Coronary artery (tissue), 2 donors: ENCODE measurements at regions not wholly inside any gene's neighbourhood (a gene's known extent, or its start where the extent isn't known, plus 50 kb on each side); places are given as distances from the start of the nearest gene placed in this dataset.

Experiments used
- DNase-seq: peaks from one replicate; pipeline ENCODE4 v3.0.0-alpha.2; 2017; ENCODE audit warnings: low spot score
- H3K27ac ChIP-seq, 2 donors: fragments of 200-600 bp; sonication (generic); one replicate each; pipeline ENCODE4 v1.5.1; 2016 to 2019
- H3K4me3 ChIP-seq: fragments of 200-600 bp; sonication (generic); 2 replicates; pipeline ENCODE4 v1.5.1; 2016; ENCODE audit warnings: mild to moderate bottlenecking, moderate library complexity
- TF ChIP-seq, protein P1 (sequence below): fragments of 200-600 bp; sonication (generic); IDR thresholded peaks from one replicate; pipeline ENCODE4 v1.5.1; 2019; ENCODE audit warnings: antibody characterized with exemption

DNA sequence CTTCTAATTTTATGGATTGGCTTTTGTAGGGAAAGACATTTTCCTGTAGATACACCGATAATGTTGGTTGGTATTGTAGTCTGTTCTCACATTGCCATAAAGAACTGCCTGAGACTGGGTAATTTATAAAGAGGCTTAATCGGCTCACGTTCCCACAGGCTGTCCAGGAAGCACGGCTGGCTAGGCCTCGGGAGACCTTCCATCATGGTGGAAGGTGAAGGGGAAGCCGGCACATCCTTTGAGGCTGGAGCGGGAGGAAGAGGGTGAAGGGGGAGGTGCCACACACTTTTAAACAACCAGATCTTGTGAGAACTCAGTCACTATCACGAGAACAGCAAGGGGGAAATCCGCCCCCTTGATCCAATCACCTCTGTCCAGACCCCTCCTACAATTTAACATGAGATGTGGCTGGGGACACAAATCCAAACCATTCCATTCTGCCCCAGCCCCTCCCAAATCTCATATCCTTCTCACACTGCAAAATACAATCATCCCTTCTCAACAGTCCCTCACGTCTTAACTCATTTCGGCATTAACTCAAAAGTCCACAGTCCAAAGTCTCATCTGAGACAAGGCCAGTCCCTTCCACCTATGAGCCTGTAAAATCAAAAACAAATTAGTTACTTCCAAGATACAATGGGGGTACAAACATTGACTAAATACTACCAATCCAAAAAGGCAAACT lies 66.7 kb upstream of the EIF5 start:
- no peak overlapping the region for H3K27ac ChIP-seq
- H3K4me3 ChIP-seq, result no peak overlapping the region
- TF ChIP-seq, protein P1, sequence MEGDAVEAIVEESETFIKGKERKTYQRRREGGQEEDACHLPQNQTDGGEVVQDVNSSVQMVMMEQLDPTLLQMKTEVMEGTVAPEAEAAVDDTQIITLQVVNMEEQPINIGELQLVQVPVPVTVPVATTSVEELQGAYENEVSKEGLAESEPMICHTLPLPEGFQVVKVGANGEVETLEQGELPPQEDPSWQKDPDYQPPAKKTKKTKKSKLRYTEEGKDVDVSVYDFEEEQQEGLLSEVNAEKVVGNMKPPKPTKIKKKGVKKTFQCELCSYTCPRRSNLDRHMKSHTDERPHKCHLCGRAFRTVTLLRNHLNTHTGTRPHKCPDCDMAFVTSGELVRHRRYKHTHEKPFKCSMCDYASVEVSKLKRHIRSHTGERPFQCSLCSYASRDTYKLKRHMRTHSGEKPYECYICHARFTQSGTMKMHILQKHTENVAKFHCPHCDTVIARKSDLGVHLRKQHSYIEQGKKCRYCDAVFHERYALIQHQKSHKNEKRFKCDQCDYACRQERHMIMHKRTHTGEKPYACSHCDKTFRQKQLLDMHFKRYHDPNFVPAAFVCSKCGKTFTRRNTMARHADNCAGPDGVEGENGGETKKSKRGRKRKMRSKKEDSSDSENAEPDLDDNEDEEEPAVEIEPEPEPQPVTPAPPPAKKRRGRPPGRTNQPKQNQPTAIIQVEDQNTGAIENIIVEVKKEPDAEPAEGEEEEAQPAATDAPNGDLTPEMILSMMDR, result no peak
- DNase-seq, result no peak

- Histone ChIP-seq H3K4me3 (no peak overlapping the region), H3K27ac (no peak overlapping the region)
- TF ChIP-seq, protein P1, result no peak
- DNase-seq, result no peak
Observed at GRCh38 chr14:103271189-103271588, 62.8 kb upstream of the EIF5 start.

GRCh38 chr14:103273145-103273744 lies 60.8 kb upstream of the EIF5 start:
- Histone ChIP-seq H3K4me3 (peak overlapping the region; percentile 63), H3K27ac (no peak overlapping the region)
- TF ChIP-seq, protein P1, result no peak
- DNase-seq, result no peak

GRCh38 chr14:103273745-103274615 lies 60.1 kb upstream of the EIF5 start:
- no peak overlapping the region for H3K27ac ChIP-seq
- no peak for DNase-seq

GRCh38 chr14:103275000-103275399 lies 59.0 kb upstream of the EIF5 start:
- H3K27ac ChIP-seq, result no peak overlapping the region
- DNase-seq, result no peak
- TF ChIP-seq, protein P1, result no peak
- H3K4me3 ChIP-seq, result no peak overlapping the region

More at GRCh38 chr14:103273745-103274615, 60.1 kb upstream of the EIF5 start:
- peak overlapping the region; percentile 63 for H3K4me3 ChIP-seq
- TF ChIP-seq, protein P1, result no peak

DNA sequence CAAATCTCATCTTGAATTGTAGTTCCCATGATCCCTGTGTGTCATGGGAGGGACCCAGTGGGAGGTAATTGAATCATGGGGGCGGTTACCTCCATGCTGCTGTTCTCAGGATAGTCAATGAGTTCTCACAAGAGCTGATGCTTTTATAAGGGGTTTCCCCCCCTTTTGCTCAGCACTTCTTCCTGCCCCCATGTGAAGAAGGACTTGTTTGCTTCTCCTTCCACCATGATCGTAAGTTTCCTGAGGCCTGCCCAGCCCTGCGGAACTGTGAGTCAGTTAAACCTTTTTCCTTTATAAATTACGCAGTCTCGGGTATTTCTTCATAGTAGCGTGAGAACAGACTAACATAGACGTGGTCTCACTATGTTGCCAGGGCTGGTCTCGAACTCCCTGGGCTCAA lies 56.1 kb upstream of the EIF5 start:
- Histone ChIP-seq H3K27ac (no peak overlapping the region), H3K4me3 (no peak overlapping the region)
- no peak for DNase-seq
- TF ChIP-seq, protein P1, result no peak
